Embryonic facial prominence (tissue), 1 donor: ENCODE measurements at regions not wholly inside any gene's neighbourhood (a gene's known extent, or its start where the extent isn't known, plus 50 kb on each side); places are given as distances from the start of the nearest gene placed in this dataset.
"Not testable (repeated sequence)": the region's sequence is repeated elsewhere in the genome, so short reads cannot be mapped to it uniquely, and the experiment has no call there.

Source experiments
- DNase-seq: peaks from one replicate; pipeline ENCODE4 v3.0.0-alpha.2; 2016; ENCODE audit errors: extremely low spot score

DNA sequence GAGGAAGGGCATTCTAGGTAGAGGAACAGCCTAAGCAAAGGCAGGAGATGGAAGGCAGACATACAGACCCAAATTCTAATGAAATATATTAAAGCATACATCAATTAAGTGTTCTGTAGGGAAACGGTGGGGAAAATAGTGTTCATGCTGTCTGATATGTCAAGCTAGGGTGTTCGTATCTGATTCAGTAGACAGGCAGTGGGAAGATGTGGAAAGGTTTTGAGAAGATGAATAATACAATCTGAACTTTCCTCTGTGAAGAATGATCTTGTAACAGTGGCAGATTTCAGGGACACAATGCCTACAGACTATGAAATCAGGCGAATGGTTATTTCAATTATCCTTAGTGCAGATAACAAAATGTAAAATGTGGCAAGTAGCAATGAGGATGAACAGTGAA, 594.2 kb downstream of the KCTD12 start:
- no peak for DNase-seq

DNA sequence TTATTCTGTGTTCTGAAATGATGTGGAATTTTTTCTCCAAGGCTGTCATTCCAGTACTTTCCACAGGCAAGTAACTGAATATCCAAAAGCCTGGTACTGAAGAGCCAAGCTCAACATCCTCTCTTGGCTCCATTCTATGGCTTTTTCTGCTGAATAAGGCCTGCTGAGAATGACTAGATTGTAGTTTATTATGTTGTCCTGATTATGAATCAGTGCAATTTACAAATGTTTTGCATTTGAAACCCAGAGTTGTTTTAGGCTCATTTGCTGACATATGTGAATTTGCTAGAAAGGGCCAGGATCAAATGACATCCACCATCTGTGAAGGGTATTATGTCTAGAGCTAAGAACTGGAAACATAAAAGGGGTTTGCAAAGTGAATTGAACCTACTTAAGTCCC, 596.6 kb downstream of the KCTD12 start:
- DNase-seq = no peak

DNA sequence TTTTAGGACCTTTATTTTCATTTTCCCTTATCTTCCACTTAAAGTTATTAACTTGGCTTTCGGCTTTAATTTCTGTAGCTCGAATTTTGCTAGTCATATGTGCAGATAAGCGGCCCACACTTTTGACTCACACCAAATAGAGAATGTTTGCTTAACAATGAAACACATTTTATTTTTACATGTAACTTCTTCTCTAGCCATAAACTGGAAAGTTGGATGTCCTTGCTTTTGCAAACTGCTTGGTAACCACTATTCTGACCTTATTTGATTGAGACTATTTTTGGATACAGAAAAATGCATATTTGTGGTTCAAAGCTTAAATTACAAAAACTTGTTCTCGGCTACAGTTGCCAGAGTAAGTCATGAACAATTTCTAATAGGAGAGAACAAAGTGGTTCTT, 600.0 kb downstream of the KCTD12 start:
- no peak for DNase-seq

DNA sequence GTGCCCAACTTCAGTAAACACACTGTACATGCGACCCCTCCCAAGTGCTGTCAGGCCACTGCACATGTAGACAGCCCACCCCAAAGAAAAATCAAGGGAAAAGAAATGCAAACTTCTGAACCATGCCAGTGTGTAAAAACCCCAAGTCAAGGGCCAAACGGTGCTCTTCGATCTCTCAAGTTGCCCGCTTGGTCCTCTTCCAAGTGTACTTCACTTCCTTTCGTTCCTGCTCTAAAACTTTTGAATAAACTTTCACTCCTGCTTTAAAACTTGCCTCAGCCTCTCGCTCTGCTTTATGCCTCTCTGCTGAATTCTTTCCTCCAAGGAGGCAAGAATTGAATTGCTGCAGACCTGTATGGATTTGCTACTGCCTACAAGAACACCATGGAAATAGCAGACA, 600.7 kb downstream of the KCTD12 start:
- no peak for DNase-seq

DNA sequence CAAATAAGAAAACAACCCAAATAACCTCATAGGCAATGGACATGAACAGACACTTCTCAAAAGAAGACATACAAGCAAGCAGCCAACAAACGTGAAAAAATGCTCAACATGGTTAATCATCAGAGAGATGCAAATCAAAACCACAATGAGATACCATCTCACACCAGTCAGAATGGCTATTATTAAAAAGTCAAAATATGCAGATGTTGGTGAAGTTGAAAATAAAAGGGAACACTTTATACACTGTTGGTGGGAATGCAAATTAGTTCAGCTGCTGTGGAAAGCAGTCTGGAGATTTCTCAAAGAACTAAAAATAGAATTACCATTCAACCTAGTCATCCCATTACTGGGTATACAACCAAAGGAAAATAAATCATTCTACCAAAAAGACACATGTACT, 606.4 kb downstream of the KCTD12 start:
- not testable (repeated sequence) for DNase-seq

DNA sequence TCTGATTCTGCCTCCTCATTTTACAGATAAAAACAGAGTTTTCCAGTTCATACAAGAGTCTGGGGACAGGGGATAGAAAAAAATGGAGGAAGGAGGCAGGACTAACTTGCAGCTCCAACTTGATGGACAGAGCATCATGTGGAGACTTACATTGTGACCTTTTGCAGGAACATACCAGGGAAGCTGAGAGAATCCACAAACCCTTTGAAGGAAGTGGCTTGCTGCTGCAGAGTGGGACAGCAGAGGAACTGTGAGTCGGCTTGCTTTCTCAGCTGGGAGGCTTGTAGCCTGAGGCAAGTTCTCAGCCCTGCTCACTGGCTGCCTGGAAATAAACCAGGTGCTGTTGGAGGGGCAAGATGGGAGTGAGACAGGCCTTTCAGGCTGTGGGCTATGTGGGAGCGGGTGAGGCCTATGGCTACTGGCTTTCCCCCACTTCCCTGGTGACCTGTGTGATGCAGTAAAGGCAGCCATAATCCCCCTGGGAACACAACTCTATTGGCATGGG, 614.4 kb downstream of the KCTD12 start:
- no peak for DNase-seq

DNA sequence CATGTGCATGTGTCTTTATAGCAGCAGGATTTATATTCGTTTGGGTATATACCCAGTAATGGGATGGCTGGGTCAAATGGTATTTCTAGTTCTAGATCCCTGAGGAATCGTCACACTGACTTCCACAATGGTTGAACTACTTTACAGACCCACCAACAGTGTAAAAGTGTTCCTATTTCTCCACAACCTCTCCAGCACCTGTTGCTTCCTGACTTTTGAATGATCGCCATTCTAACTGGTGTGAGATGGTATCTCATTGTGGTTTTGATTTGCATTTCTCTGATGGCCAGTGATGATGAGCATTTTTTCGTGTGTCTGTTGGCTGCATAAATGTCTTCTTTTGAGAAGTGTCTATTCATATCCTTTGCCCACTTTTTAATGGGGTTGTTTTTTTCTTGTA, 617.9 kb downstream of the KCTD12 start:
- not testable (repeated sequence) for DNase-seq

DNA sequence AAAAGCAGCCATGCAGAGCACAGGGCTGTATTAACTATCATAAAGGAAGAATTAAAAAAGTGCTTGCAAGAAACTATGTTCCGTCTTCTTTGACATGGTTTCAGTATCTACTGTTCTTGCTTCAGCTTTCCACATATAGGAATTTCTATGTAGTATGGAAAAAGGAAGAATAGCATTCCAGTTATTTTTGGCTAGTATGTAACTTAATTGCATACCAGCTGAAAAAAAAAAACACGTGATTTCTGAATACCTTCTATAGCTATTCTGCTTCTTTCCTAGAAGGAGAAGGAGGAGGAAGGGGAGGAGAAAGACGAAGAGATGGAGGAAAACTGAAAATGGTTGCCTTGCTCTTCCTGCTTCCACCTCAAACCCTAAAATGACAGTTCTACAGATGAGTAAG, 619.0 kb downstream of the KCTD12 start:
- no peak for DNase-seq

DNA sequence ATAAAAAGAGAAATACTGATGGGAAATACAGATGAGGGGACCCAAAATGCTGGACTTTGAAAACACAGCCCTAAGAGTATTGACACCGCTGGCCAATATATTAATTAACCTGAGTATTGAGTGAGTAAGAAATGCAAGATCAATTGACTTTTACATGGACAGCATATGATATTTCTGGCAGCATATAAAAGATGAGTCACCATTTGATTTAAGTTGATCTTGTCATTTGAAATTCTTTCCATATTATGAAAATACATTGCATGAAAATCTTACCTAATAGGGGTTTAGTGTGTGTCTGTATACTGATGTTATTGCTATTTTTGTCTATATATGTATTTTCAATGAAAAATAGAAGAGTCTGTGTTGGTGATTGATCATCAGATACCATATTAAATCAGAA, 619.6 kb downstream of the KCTD12 start:
- DNase-seq = no peak

DNA sequence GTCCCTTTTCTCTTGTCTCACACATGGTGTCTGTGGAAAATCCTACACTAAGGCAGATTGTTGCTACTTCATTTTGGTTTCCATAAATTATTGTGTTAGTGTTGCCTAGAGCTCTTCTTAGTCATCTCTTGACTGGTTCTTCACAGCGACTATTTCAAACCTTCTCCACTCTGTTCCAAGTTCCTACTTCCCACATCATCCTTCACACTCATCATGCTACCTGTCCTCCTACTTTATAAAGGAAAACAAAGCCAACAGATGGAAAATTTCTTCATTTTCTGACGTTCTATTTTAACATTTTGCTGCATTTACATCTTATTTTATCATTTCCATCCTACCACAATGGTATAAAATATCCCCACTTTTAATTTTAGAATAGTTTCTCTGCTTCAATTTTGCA, 614.1 kb downstream of the LMO7 start:
- no peak for DNase-seq

DNA sequence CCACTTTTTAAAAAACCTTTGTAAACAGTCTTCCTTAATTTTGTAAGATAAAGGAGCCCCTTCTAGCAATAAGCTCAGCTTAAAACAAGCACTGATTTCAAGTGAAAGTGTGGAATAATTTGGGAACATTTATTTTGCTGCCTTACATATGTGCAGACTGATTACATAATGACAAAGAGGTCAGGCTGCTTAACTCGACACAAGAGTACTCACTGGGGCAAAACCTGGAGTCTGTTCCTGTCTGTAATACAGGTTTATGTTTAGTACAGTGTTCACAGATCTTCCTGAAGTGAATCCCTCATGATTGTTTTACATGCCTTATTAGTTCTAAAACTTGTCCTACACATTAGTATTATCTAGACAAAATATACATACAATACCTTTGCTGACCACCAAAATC, 609.8 kb downstream of the LMO7 start:
- no peak for DNase-seq

DNA sequence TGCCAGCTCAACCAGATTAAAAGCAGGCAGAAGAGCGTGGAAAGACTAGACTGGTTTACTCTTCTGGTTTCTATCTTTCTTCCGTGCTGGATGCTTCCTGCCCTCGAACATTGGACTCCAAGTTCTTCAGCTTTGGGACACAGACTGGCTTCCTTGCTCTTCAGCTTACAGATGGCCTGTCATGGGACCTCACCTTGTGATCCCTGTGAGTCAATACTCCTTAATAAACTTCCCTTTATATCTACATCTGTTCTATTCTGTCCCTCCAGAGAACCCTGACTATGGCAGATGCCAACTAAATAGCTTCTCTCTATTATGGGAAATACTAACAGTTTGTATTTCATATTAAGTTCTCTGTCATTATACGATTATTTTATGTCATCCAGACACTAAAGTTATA, 609.1 kb downstream of the LMO7 start:
- DNase-seq = no peak

DNA sequence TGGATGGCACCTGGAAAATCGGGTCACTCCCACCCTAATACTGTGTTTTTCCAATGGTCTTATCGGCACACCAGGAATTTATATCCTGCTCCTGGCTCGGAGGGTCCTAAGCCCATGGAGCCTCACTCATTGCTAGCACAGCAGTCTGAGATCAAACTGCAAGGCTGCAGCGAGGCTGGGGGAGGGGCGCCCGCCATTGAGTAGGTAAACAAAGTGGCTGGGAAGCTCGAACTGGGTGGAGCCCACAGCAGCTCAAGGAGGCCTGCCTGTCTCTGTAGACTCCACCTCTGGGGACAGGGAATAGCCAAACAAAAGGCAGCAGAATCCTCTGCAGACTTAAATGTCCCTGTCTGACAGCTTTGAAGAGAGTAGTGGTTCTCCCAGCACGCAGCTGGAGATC, 607.0 kb downstream of the LMO7 start:
- DNase-seq = not testable (repeated sequence)

DNA sequence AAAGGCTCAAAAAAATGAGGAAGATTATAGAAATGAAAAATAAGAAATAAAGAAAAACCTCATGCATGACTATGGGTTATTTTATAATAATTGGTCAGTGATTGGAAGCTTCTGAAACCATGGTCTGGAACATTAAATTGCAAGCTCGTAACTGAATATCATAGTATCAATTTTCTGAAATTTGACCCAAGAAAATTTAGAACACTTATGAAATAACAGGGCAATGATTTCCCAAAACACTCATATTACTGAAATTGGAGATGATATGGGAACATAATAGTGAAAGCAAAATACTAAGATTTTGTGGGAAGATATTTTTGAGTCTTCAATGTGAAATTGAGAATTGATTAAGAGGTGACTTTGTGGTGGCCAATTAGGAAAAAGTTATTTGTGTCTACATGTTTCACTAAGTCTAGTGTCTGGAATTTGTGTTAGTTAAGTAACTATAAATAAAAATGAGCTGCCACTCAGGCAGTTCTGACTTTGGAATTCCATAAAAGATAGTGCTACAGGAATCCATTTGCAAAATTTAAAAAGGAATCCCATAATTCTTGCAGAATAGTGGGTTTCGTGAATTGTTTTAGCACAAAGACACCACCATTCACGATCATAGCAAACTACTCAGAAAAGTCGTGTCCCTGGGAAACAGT, 603.0 kb downstream of the LMO7 start:
- no peak for DNase-seq

DNA sequence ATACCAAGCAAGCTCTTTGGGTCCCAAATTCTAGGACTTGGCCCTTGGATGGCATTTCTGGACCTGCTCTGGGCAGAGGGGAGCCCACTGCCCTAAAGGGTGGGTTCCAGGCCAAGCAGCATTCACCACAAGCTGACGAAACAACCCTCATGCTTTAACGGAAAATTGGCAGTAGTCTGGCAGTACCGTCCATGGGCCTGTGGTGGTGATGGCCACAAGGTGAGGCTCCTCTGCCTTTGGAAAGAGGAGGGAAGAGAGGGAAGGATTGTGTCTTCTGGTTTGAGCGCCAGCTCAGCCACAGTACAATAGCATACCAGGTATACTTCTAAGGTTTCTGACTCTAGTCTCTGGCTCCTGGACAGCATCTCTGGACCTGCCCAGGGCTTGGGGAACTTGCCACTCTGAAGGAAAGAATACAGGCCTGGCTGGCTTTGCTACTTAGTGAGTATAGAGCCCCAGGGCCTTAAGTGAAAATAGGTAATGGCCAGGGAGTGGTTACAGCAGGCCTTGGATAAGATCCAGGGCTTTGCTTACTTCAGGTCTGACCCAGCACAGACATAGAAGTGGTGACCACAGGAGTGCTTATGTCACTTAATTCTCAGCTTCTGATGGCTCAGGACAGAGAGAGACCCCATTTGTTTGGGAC, 595.5 kb downstream of the LMO7 start:
- no peak for DNase-seq

DNA sequence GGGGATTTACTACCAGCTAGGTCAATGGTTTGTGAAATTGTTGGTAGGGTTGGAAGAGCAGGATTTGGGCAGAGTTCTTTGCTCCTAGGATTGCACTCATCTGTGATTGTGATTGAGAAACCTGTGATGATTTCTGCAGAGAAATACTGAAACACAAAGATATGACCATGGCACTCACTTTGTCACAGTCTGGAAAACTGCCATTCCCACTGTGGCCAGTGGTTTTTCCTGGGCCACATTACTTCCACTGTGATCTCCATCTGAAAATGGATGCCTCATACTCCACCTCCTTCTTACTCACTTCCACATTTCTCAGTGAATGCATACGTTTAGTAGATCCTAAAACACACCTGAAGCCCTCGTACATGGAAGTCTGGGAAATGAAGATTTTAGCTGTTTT, 593.2 kb downstream of the LMO7 start:
- no peak for DNase-seq

DNA sequence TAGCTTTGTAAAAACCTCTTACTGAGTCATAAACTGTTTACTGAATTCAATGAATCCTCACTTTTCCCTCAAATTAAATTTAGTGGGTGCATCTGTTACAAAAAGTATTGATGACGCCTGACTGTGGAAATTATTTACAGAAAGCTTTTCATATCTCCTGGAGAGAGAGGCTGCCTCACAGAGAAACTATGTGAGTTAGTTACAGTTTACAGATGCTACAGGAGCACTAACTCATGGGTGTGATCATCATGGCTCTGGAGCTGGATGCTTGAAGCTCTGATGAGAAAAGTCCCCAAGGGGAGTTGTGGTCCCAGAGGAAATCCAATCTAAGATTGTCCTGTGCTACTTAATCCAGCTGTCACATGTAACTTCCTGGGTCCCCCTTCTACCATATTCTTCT, 590.8 kb downstream of the LMO7 start:
- no peak for DNase-seq

DNA sequence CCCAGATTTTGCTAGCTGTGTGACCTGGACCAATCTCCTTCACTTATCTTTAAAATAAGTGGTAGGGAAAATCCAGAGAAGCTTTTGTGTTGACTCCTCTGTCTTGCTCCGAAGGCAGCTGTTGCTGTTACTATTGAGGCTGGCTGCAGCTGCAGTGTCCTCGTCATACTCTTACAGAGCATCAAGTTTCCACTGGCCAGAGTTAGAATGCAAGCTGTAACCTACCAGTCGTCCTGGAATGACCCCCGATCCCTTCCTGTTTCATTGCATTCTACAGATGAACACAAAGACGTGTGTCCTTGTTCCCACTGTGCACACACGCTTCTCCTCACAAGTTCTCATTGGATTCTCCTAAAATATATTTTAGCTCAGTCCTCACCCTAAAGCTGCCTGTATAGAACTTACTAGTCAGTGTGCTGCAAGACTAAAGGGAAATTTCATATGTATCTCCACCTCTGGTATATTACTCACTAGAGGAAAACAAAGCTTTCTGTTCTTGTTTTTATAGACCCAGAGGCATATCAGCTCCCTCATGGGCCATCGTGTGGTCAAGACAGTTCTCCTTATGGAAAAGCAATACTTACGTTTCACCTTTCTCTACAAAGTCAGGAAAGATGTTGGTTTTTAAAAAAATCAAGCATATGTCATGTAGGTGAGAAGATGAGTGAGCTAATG, 589.8 kb downstream of the LMO7 start:
- DNase-seq = no peak

DNA sequence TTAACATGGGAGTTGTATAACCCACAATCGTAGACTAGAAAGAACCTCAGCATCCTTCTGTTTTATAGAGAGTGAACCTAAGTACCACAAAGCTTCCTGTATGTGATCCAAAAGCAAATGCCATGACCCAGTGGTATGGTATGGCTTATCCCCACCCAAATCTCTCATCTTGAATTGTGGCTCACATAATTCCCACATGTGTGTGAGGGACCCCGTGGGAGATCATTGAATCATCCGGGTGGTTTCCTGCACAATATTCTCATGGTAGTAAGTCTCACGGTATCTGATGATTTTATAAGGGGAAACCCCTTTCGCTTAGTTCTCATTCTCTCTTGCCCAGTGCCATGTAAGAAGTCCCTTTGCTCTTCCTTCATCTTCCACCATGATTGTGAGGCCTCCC, 587.9 kb downstream of the LMO7 start:
- DNase-seq = no peak

DNA sequence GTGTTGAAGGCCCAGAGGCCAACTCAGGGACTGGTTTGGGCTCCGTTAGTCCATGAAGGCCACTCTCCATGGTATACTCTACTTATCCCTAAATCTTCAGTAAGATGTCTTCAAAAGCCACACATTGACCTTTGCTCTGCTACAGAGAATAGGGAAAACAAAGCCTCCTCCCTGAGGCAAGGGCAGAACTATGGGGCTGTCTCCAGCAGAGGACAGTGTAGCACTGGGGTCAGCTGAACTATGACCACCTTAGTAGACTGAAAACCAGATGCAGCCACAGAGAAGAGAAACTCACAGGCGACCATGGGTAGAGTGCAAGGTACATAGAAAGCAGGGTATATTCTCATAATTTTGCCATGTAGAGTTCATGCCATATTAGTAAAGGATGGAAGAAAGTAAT, 587.4 kb downstream of the LMO7 start:
- DNase-seq = no peak

DNA sequence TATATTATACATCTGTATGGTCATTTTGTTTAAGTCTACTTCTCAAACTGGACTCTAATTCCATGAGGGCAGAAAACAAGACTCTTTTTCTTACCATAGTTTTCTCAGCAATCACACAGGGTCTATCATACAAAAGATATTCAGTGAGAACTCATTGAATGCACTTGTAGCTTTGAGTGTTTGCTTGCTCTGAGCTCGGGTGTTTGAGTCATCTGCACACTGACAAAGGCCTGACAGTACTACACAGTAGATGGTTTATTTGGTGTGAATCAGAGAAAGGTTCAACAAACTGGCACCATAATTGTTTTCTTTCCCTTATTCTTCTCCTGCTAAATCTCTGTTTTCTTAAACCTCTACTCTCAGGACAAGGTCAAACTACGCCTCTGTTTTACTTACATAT, 586.4 kb downstream of the LMO7 start:
- no peak for DNase-seq

DNA sequence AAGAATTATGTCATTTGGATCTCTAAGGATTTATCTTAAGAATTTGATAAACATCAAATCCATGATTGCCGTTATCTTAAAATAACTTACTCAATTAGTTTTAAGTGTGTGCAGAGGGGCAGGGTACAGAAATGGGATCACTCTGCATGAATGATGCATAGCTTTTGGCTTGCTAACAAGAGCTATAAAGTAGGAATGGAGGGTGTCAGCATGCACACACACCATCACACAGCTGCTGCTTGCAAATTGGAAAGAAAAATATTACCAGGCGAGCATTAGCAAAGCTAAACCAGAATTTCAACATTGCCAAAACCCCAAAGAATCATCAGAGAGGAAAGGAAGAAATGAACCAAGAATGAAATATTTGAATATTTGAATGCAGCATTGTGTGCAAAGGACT, 580.6 kb downstream of the LMO7 start:
- no peak for DNase-seq

DNA sequence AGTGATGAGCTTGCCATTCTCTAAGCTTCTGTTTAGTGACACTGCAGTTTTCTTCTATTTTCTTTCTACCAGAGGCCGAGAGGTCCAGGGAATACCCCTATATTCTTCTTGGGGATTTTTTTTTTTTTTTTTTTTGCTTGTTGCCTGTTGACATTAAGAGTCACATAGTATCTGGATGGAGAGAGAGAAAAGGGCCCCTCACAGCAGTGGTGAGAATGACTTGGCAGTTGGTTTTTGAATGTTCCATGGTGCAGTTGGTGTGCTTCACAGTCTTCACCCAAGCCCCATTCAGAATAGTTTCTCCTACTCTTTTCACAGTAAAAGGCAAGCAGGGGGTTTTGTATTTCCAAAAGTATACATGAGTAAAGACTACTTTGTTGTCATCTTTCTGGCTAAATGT, 577.9 kb downstream of the LMO7 start:
- no peak for DNase-seq
